ENCODE measurements at regions not wholly inside any gene's neighbourhood (a gene's known extent, or its start where the extent isn't known, plus 50 kb on each side); places are given as distances from the start of the nearest gene placed in this dataset.

DNA sequence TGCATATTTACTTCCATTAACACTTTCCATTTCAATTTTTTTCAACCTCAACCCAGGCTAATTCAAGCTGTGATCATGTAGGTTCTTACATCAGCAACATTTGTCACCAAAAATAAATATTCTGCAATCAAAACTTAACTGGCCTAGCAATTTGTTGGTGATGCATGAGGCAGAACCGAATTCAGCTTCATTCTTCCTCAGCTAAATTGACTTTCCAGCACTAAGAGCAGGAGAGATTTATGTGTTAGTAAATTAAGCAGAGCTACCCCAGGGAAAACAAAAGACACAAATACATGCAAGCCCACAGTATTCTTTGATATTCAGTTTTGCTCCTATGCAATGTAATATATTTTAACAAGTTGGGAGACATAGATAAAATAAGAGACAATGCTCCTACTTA is 208.7 kb upstream of the NDST3 start:
- no peak overlapping the region for H3K27ac ChIP-seq (ENCODE audit: insufficient read length, low read depth, low read length)
- no peak overlapping the region for H2BK120ac ChIP-seq (ENCODE audit: low read depth, low read length, poor library complexity, severe bottlenecking)
- Mint-ChIP-seq H3K27ac (no peak overlapping the region), H3K4me1 (peaks cover 11 to 15% of the 10 kb centered on the region in 2 experiments), H3K4me3 (no peak overlapping the region), H3K9me3 (peaks cover 3 to 5% of the 10 kb centered on the region in 2 experiments; a peak in 3 of 5 replicates), H3K36me3 (ENCODE audit: insufficient read depth in 1 of 3, low read depth in 3 of 3) (peaks cover 0 to 4% (median 2%) of the 10 kb centered on the region in 3 experiments; a peak in 3 of 7 replicates), H3K27me3 (ENCODE audit: low read depth) (no peaks in the 10 kb centered on the region)
- H3K56ac ChIP-seq (ENCODE audit: insufficient read length, low read depth, low read length) = no peak overlapping the region
- no peak overlapping the region for H4K5ac ChIP-seq (ENCODE audit: insufficient read length, low read depth, low read length)
- H3K4me1 ChIP-seq (ENCODE audit: insufficient read depth, low read length) = no peaks in the 10 kb centered on the region; the same call in 1 of the 2 replicates
- H2AK5ac ChIP-seq (ENCODE audit: insufficient read length, low read length) = no peak overlapping the region
- no peak overlapping the region for H2BK20ac ChIP-seq (ENCODE audit: low read depth, low read length, poor library complexity, severe bottlenecking)
- no peak overlapping the region for H3T11ph ChIP-seq (ENCODE audit: low read length)
- no peak overlapping the region for H4K8ac ChIP-seq (replicated peaks; ENCODE audit: insufficient read length, low read depth, low read length)
- H4K20me1 ChIP-seq (ENCODE audit: control insufficient read depth, insufficient read depth, insufficient read length) = no peaks in the 10 kb centered on the region
- no CpG with 5 or more reads among the region's 1 CpG for WGBS (ENCODE audit: extremely low coverage, insufficient read length, low lambda C conversion rate)
- H3K4ac ChIP-seq (ENCODE audit: low read depth, low read length) = no peak overlapping the region
- H3K14ac ChIP-seq (ENCODE audit: insufficient read depth, low read length) = no peak overlapping the region
- H3K18ac ChIP-seq (ENCODE audit: insufficient read length, low read depth, low read length) = no peak overlapping the region
- H3K27me3 ChIP-seq (ENCODE audit: insufficient read depth, low read length) = no peaks in the 10 kb centered on the region
- H3K23ac ChIP-seq (ENCODE audit: insufficient read length, low read depth, low read length) = no peak overlapping the region
- H3K79me1 ChIP-seq (ENCODE audit: insufficient read depth, low read depth, low read length, poor library complexity, severe bottlenecking) = no peaks in the 10 kb centered on the region
- TF ChIP-seq, protein P1, sequence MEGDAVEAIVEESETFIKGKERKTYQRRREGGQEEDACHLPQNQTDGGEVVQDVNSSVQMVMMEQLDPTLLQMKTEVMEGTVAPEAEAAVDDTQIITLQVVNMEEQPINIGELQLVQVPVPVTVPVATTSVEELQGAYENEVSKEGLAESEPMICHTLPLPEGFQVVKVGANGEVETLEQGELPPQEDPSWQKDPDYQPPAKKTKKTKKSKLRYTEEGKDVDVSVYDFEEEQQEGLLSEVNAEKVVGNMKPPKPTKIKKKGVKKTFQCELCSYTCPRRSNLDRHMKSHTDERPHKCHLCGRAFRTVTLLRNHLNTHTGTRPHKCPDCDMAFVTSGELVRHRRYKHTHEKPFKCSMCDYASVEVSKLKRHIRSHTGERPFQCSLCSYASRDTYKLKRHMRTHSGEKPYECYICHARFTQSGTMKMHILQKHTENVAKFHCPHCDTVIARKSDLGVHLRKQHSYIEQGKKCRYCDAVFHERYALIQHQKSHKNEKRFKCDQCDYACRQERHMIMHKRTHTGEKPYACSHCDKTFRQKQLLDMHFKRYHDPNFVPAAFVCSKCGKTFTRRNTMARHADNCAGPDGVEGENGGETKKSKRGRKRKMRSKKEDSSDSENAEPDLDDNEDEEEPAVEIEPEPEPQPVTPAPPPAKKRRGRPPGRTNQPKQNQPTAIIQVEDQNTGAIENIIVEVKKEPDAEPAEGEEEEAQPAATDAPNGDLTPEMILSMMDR (conservative IDR thresholded peaks at IDR 0.05) = no peak
- H2BK5ac ChIP-seq (ENCODE audit: insufficient read length, low read length) = no peak overlapping the region
- H2BK12ac ChIP-seq (ENCODE audit: insufficient read length, low read depth, low read length) = no peak overlapping the region
- H3K79me2 ChIP-seq (ENCODE audit: insufficient read depth, low read length) = no peaks in the 10 kb centered on the region
- no peak overlapping the region for H2BK15ac ChIP-seq (ENCODE audit: low read depth, low read length)
- H3K9ac ChIP-seq (ENCODE audit: extremely low read depth, insufficient read length, low read length) = no peak overlapping the region
- H3K23me2 ChIP-seq (ENCODE audit: insufficient read length, low read depth, low read length, poor library complexity, severe bottlenecking) = no peaks in the 10 kb centered on the region
- no peaks in the 10 kb centered on the region for H3K9me3 ChIP-seq (ENCODE audit: control insufficient read depth, low read depth, low read length)
- H3K4me2 ChIP-seq (ENCODE audit: insufficient read depth, insufficient read length, low read length) = no peak overlapping the region
- no peak overlapping the region for H4K91ac ChIP-seq (ENCODE audit: insufficient read length, low read depth, low read length)
- no peak overlapping the region for H2AFZ ChIP-seq (ENCODE audit: low read length)
- no peak for DNase-seq

All from H9 (cell line).